Liver (tissue), 8 donors: ENCODE measurements at regions not wholly inside any gene's neighbourhood (a gene's known extent, or its start where the extent isn't known, plus 50 kb on each side); places are given as distances from the start of the nearest gene placed in this dataset.

Source experiments
- DNase-seq: peaks from one replicate; pipeline ENCODE4 v3.0.0-alpha.2; 2017; ENCODE audit warnings: low spot score
- H3K27ac ChIP-seq, 2 donors: one replicate each; pipeline ENCODE4 v1.7.0; 2013; ENCODE audit warnings: inconsistent platforms in 2 of 2, low read length in 2 of 2, control low read depth in 1 of 2, low read depth in 1 of 2, mild to moderate bottlenecking in 1 of 2
- H3K27me3 ChIP-seq, 4 donors: one replicate each; pipeline versions ENCODE4 v1.6.1 to v1.7.0; 2013; ENCODE audit warnings: low read length in 3 of 4, inconsistent platforms in 1 of 4, mild to moderate bottlenecking in 1 of 4, moderate library complexity in 1 of 4; ENCODE audit not compliant: control insufficient read depth in 4 of 4, insufficient read depth in 4 of 4
- H3K36me3 ChIP-seq, 4 donors: one replicate each; pipeline versions ENCODE4 v1.6.1 to v1.7.0; 2013; ENCODE audit warnings: low read length in 3 of 4, mild to moderate bottlenecking in 3 of 4, low read depth in 1 of 4, moderate library complexity in 1 of 4; ENCODE audit not compliant: control insufficient read depth in 4 of 4, insufficient read depth in 3 of 4
- H3K4me1 ChIP-seq, 4 donors: one replicate each; pipeline versions ENCODE4 v1.6.1 to v1.7.0; 2013; ENCODE audit warnings: low read length in 3 of 4, mild to moderate bottlenecking in 3 of 4, moderate library complexity in 1 of 4; ENCODE audit not compliant: control insufficient read depth in 4 of 4, insufficient read depth in 4 of 4
- H3K4me3 ChIP-seq, 3 donors: one replicate each; pipeline versions ENCODE4 v1.6.1 to v1.7.0; 2013; ENCODE audit warnings: low read length in 3 of 3, control low read depth in 1 of 3, low read depth in 1 of 3, mild to moderate bottlenecking in 1 of 3
- H3K9ac ChIP-seq, 2 donors: one replicate each; pipeline ENCODE4 v1.7.0; 2013; ENCODE audit warnings: low read length in 2 of 2, mild to moderate bottlenecking in 2 of 2, moderate library complexity in 2 of 2, control low read depth in 1 of 2, low read depth in 1 of 2
- H3K9me3 ChIP-seq, 4 donors: one replicate each; pipeline versions ENCODE4 v1.6.1 to v1.7.0; 2013; ENCODE audit warnings: low read length in 3 of 4; ENCODE audit not compliant: control insufficient read depth in 4 of 4
- ATF3 ChIP-seq: IDR thresholded peaks from 2 replicates; pipeline ENCODE4 v1.6.1; 2016; ENCODE audit warnings: antibody characterized with exemption
- CTCF ChIP-seq: fragments of 150-350 bp; IDR thresholded peaks from 2 replicates; pipeline ENCODE4 v1.5.1; 2017; ENCODE audit warnings: improper control_type of control experiment, low read depth, low read length; ENCODE audit not compliant: missing input control
- EGR1 ChIP-seq, 2 donors: IDR thresholded peaks; 2 replicates each; pipeline ENCODE4 v1.6.1; 2016 to 2018; ENCODE audit warnings: antibody characterized with exemption in 2 of 2, low read depth in 2 of 2
- FOXA1 ChIP-seq: IDR thresholded peaks from 2 replicates; pipeline ENCODE4 v1.6.1; 2016; ENCODE audit warnings: antibody characterized with exemption
- FOXA2 ChIP-seq: IDR thresholded peaks from 2 replicates; pipeline ENCODE4 v1.6.1; 2016; ENCODE audit warnings: antibody characterized with exemption
- GABPA ChIP-seq, 2 donors: IDR thresholded peaks in 1 of 2; conservative IDR thresholded peaks in 1 of 2; 2 replicates each; pipeline ENCODE4 v1.6.1; 2016; ENCODE audit warnings: antibody characterized with exemption in 2 of 2, mild to moderate bottlenecking in 1 of 2, moderate library complexity in 1 of 2
- HNF4A ChIP-seq, 2 donors: conservative IDR thresholded peaks; 2 replicates each; pipeline ENCODE4 v1.6.1; 2016; ENCODE audit warnings: antibody characterized with exemption in 2 of 2, mild to moderate bottlenecking in 2 of 2
- HNF4G ChIP-seq: IDR thresholded peaks from 2 replicates; pipeline ENCODE4 v1.6.1; 2016; ENCODE audit warnings: antibody characterized with exemption
- JUND ChIP-seq, 2 donors: IDR thresholded peaks; 2 replicates each; pipeline ENCODE4 v1.6.1; 2016; ENCODE audit warnings: antibody characterized with exemption in 2 of 2
- MAX ChIP-seq: IDR thresholded peaks from 2 replicates; pipeline ENCODE4 v1.6.1; 2016; ENCODE audit warnings: antibody characterized with exemption
- NR2F2 ChIP-seq: IDR thresholded peaks from 2 replicates; pipeline ENCODE4 v1.6.1; 2016; ENCODE audit warnings: antibody characterized with exemption
- RAD21 ChIP-seq, 2 donors: IDR thresholded peaks; 2 replicates each; pipeline ENCODE4 v1.6.1; 2016; ENCODE audit warnings: antibody characterized with exemption in 2 of 2, mild to moderate bottlenecking in 2 of 2
- REST ChIP-seq: IDR thresholded peaks from 2 replicates; pipeline ENCODE4 v1.6.1; 2016; ENCODE audit warnings: antibody characterized with exemption, mild to moderate bottlenecking
- RXRA ChIP-seq, 2 donors: IDR thresholded peaks; 2 replicates each; pipeline ENCODE4 v1.6.1; 2017 to 2018; ENCODE audit warnings: antibody characterized with exemption in 2 of 2, mild to moderate bottlenecking in 1 of 2
- SP1 ChIP-seq: IDR thresholded peaks from 2 replicates; pipeline ENCODE4 v1.6.1; 2018; ENCODE audit warnings: antibody characterized with exemption, mild to moderate bottlenecking
- TAF1 ChIP-seq: conservative IDR thresholded peaks from 2 replicates; pipeline ENCODE4 v1.6.1; 2016; ENCODE audit warnings: antibody characterized with exemption, mild to moderate bottlenecking
- YY1 ChIP-seq: IDR thresholded peaks from 2 replicates; pipeline ENCODE4 v1.6.1; 2016; ENCODE audit warnings: antibody characterized with exemption, mild to moderate bottlenecking
- ZBTB33 ChIP-seq: IDR thresholded peaks from 2 replicates; pipeline ENCODE4 v1.6.1; 2016; ENCODE audit warnings: antibody characterized with exemption
- WGBS: extraction: QIAGEN DNeasy Blood & Tissue Kit; methylation state at CpG from one replicate; pipeline ENCODE4 v1.1.7; 2013; 5-methylcytosine and 5-hydroxymethylcytosine counted together
- donor health status: healthy.
- donor health status: healthy.
- donor health status: healthy.
- donor health status: healthy.
- donor health status: healthy.

GRCh38 chr2:23020659-23021058 lies 364.3 kb upstream of the KLHL29 start:
- no peak overlapping the region for H3K9ac ChIP-seq

More at GRCh38 chr2:23020659-23021058, 364.3 kb upstream of the KLHL29 start:
- Histone ChIP-seq H3K27ac (no peak overlapping the region), H3K36me3 (no peaks in the 10 kb centered on the region), H3K9me3 (no peaks in the 10 kb centered on the region), H3K27me3 (no peaks in the 10 kb centered on the region), H3K4me1 (no peaks in the 10 kb centered on the region), H3K4me3 (no peak overlapping the region)
- TF ChIP-seq ATF3 (no peak), MAX (no peak), NR2F2 (no peak), RXRA (IDR thresholded peaks at IDR 0.05) (no peak), REST (no peak), FOXA2 (no peak), GABPA (IDR thresholded peaks at IDR 0.05 in 1 of 2, conservative IDR thresholded peaks at IDR 0.05 in 1 of 2) (no peak), FOXA1 (no peak), CTCF (no peak), YY1 (no peak), JUND (IDR thresholded peaks at IDR 0.05) (no peak), TAF1 (no peak), HNF4G (no peak), EGR1 (IDR thresholded peaks at IDR 0.05; ENCODE audit: low read depth in 2 of 2) (no peak), HNF4A (conservative IDR thresholded peaks at IDR 0.05) (no peak), SP1 (no peak), RAD21 (IDR thresholded peaks at IDR 0.05) (no peak), ZBTB33 (no peak)
- WGBS, result 86% methylated on average over 6 of the region's 6 CpGs
- no peak for DNase-seq
